Kidney (tissue), 13 donors: ENCODE measurements at regions not wholly inside any gene's neighbourhood (a gene's known extent, or its start where the extent isn't known, plus 50 kb on each side); places are given as distances from the start of the nearest gene placed in this dataset.

Experiments used
- DNase-seq, 5 donors: peaks; one replicate each; pipeline ENCODE4 v3.0.0-alpha.2; 2013 to 2020
- FAIRE-seq: peaks from 2 replicates; lab custom pipeline; 2012; peaks lifted over from hg19 to GRCh38; lab: Jason Lieb, UNC
- H3K27ac ChIP-seq, 2 donors: one replicate each; pipeline ENCODE4 v1.7.0; 2013; ENCODE audit warnings: low read depth in 2 of 2, low read length in 2 of 2, inconsistent platforms in 1 of 2
- H3K27me3 ChIP-seq: one replicate; pipeline ENCODE4 v1.7.1; 2013; ENCODE audit warnings: low read length, inconsistent platforms; ENCODE audit not compliant: control insufficient read depth, insufficient read depth
- H3K36me3 ChIP-seq, 3 donors: one replicate each; pipeline versions ENCODE4 v1.7.0 to v1.7.1; 2013; ENCODE audit warnings: low read length in 3 of 3, control low read depth in 1 of 3, inconsistent platforms in 1 of 3; ENCODE audit not compliant: insufficient read depth in 3 of 3, control insufficient read depth in 2 of 3
- H3K4me1 ChIP-seq, 3 donors: one replicate each; pipeline versions ENCODE4 v1.7.0 to v1.7.1; 2013; ENCODE audit warnings: low read length in 3 of 3, inconsistent platforms in 1 of 3, low read depth in 1 of 3; ENCODE audit not compliant: control insufficient read depth in 2 of 3, insufficient read depth in 2 of 3
- H3K4me3 ChIP-seq, 3 donors: one replicate each; pipeline versions ENCODE4 v1.7.0 to v1.8.1; 2013; ENCODE audit warnings: low read length in 3 of 3, control low read depth in 1 of 3, inconsistent platforms in 1 of 3
- H3K9ac ChIP-seq, 3 donors: one replicate each; pipeline versions ENCODE4 v1.7.0 to v1.7.1; 2013; ENCODE audit warnings: low read length in 3 of 3, control low read depth in 1 of 3, inconsistent platforms in 1 of 3
- H3K9me3 ChIP-seq, 3 donors: one replicate each; pipeline versions ENCODE4 v1.7.0 to v1.7.1; 2013; ENCODE audit warnings: low read length in 3 of 3, control low read depth in 1 of 3, inconsistent platforms in 1 of 3; ENCODE audit not compliant: control insufficient read depth in 2 of 3, insufficient read depth in 1 of 3
- intact Hi-C: fragments of 100-400 bp; cut with DNase I; formaldehyde crosslinking; loops from one replicate; pipeline ENCODE4 v1.11.1; 2022
- TF ChIP-seq, protein P1 (sequence below): IDR thresholded peaks from 3 replicates; pipeline ENCODE4 v1.5.1; 2012; ENCODE audit warnings: mild to moderate bottlenecking, moderate library complexity, borderline replicate concordance; ENCODE audit not compliant: insufficient read depth; ENCODE audit errors: extremely low read depth
- donor health status: control.
- donor health status: control.
- donor health status: control.
- donor health status: control.
- donor health status: control.
- donor health status: DM: yes; HTN: yes; CAD: no.
- donor health status: Normal renal cell carcinoma (clear cell type).

DNA sequence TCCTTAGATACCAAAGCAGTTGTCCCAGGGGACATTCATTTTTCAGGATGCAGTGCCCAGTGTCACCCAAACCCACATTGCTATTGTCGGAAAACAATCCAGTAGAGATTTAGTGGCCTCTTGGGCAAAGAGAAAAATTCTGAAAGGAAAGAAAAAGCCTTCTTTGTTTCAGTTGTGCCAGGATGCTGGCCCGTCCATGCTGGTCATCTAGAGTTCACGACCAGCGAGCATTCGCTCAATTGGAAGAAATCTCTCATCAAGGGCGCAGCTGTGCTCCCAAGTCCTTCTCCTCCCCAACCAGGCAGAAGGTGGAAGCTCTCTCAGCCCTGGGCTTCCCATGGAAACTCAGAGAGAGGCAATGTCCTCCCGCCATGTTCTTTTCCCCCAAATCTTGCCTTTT, 123.7 kb downstream of the MTHFS start:
- no peaks in the 10 kb centered on the region for H3K4me1 ChIP-seq
- FAIRE-seq (no peak), DNase-seq (no peak)
- intact Hi-C loops, result no loop called here
- TF ChIP-seq, protein P1, sequence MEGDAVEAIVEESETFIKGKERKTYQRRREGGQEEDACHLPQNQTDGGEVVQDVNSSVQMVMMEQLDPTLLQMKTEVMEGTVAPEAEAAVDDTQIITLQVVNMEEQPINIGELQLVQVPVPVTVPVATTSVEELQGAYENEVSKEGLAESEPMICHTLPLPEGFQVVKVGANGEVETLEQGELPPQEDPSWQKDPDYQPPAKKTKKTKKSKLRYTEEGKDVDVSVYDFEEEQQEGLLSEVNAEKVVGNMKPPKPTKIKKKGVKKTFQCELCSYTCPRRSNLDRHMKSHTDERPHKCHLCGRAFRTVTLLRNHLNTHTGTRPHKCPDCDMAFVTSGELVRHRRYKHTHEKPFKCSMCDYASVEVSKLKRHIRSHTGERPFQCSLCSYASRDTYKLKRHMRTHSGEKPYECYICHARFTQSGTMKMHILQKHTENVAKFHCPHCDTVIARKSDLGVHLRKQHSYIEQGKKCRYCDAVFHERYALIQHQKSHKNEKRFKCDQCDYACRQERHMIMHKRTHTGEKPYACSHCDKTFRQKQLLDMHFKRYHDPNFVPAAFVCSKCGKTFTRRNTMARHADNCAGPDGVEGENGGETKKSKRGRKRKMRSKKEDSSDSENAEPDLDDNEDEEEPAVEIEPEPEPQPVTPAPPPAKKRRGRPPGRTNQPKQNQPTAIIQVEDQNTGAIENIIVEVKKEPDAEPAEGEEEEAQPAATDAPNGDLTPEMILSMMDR, result no peak
- no peak overlapping the region for H3K4me3 ChIP-seq
- H3K9ac ChIP-seq, result no peak overlapping the region
- H3K9me3 ChIP-seq, result no peaks in the 10 kb centered on the region
- no peaks in the 10 kb centered on the region for H3K36me3 ChIP-seq
- no peak overlapping the region for H3K27ac ChIP-seq
- no peaks in the 10 kb centered on the region for H3K27me3 ChIP-seq

DNA sequence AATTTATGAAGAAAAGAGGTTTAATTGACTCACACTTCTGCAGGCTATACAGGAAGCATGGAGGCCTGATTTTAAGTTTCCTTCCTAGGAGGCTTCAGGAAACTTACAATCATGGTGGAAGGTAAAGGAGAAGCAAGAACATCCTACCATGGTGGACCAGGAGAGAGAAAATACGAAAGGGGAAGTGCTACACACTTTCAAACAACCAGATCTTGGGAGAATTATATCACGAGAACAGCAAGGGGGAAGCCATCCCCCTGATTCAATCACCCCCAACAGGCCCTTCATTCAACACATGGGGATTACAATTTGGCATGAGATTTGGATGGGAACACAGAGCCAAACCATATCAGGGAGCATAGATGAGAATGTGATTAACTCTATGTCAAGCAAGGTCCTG, 121.0 kb downstream of the MTHFS start:
- Histone ChIP-seq H3K27me3 (no peaks in the 10 kb centered on the region), H3K27ac (no peak overlapping the region), H3K9me3 (no peaks in the 10 kb centered on the region), H3K36me3 (no peaks in the 10 kb centered on the region), H3K9ac (no peak overlapping the region), H3K4me3 (no peak overlapping the region), H3K4me1 (no peaks in the 10 kb centered on the region)
- FAIRE-seq (no peak), DNase-seq (no peak)
- TF ChIP-seq, protein P1, result no peak
- intact Hi-C loops, result no loop called here

DNA sequence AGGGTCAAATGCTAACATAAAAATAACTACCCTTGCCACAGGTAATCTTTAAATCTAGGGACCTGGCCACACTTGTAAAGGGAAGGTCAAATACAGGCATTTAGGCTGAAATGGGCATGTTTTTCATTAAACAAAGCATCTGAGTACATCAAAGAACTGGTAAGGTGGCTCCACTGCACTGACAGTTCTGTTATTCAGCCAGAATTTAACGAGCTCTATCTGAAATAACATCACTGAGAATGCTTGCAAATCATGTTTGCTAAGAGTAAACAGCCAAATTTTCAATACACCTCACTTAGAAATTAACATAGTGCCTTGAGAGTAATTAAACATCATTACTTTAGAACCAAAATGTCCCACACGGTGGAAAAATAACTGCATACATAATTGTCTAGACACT, 118.9 kb downstream of the MTHFS start:
- FAIRE-seq, result no peak
- no peaks in the 10 kb centered on the region for H3K27me3 ChIP-seq
- TF ChIP-seq, protein P1, result no peak
- H3K9ac ChIP-seq, result no peak overlapping the region
- no peaks in the 10 kb centered on the region for H3K36me3 ChIP-seq
- H3K4me1 ChIP-seq, result no peaks in the 10 kb centered on the region
- H3K4me3 ChIP-seq, result no peak overlapping the region
- intact Hi-C loops, result no loop called here
- no peak overlapping the region for H3K27ac ChIP-seq
- peaks cover 0 to 12% (median 0%) of the 10 kb centered on the region in 3 donors for H3K9me3 ChIP-seq
- DNase-seq, result no peak

DNA sequence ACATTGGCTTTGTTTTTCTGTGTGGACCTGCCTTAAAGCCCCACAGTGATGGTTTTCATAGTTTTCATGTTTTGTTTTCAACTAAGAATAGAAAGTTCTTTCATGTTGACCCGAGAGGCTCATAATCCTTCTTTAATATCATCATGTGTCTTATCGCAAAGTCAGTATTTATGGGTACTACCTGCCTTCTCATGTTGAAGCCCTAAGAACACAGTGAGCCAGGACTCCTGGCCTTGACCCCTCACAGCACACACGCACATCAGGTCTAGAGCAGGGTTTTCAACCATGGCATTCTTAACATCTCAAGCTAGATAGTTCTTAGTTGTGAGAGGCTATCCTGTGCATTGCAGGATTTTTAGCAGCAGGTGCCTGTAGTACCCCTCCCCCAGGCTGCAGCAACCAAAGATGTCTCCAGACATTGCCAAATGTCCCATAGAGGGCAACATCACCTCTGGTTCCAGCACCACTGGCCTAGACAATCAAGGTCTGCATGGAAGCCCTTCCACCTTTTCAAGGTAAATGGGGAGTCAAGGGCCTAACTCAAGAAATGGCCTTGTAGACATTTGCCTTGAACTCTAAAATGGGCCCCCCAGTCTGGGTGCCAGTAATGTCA, 118.3 kb downstream of the MTHFS start:
- Histone ChIP-seq H3K9ac (no peak overlapping the region), H3K4me3 (no peak overlapping the region), H3K9me3 (peaks cover 0 to 12% (median 0%) of the 10 kb centered on the region in 3 donors), H3K36me3 (no peaks in the 10 kb centered on the region), H3K4me1 (no peaks in the 10 kb centered on the region), H3K27me3 (no peaks in the 10 kb centered on the region), H3K27ac (no peak overlapping the region)
- no peak for FAIRE-seq
- intact Hi-C loops, result no loop called here
- TF ChIP-seq, protein P1, result no peak
- DNase-seq, result no peak
